Middle frontal gyrus (tissue), 1 donor: ENCODE measurements at regions not wholly inside any gene's neighbourhood (a gene's known extent, or its start where the extent isn't known, plus 50 kb on each side); places are given as distances from the start of the nearest gene placed in this dataset.
A peak's percentile ranks its signal among the peaks of the same experiment; 100 is the strongest.
"Not testable (repeated sequence)": the region's sequence is repeated elsewhere in the genome, so short reads cannot be mapped to it uniquely, and the experiment has no call there.

ENCODE experiments used
- DNase-seq: peaks from one replicate; pipeline ENCODE4 v3.0.0-alpha.2; 2015; ENCODE audit warnings: low spot score; ENCODE audit errors: extremely low spot score

- DNase-seq, result no peak
Observed at GRCh38 chr2:101610750-101611315, 86.7 kb upstream of the MAP4K4 start.

- no peak for DNase-seq
Observed at GRCh38 chr2:101609433-101609832, 88.1 kb upstream of the MAP4K4 start.

DNA sequence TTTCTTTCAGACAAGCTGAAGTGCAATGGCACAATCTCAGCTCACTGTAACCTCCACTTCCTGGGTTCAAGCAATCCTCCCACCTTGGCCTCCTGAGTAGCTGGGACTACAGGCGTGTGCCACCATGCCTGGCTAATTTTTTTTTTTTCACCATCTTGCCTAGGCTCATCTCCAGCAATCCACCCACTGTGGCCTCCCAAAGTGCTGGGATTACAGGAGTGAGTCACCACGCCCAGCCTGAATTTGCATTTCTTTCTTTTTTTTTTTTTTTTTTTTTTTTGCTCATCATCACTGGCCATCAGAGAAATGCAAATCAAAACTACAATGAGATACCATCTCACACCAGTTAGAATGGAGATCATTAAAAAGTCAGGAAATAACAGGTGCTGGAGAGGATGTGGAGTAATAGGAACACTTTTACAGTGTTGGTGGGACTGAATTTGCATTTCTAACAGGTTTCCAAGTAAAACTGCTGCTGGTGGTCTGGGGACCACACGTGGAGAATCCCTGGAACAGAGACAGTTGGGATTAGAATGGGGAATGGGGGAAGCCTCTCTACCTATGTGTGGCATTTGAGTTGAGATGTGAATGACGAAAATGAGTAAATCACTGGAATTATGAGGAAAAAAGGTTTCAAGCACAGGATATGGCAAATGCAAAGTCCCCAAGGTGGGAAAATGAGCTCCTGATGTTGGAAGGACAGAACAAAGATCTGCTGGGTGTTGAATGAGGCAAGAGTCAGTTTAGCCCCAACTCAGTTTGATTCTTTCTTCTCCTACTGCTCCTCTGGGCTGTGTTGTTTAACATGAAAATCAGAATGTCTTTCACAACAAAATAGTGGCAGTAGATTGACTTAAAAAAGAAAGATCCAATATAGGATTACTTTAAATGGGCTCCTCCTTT, 88.8 kb upstream of the MAP4K4 start:
- DNase-seq, result no peak

DNA sequence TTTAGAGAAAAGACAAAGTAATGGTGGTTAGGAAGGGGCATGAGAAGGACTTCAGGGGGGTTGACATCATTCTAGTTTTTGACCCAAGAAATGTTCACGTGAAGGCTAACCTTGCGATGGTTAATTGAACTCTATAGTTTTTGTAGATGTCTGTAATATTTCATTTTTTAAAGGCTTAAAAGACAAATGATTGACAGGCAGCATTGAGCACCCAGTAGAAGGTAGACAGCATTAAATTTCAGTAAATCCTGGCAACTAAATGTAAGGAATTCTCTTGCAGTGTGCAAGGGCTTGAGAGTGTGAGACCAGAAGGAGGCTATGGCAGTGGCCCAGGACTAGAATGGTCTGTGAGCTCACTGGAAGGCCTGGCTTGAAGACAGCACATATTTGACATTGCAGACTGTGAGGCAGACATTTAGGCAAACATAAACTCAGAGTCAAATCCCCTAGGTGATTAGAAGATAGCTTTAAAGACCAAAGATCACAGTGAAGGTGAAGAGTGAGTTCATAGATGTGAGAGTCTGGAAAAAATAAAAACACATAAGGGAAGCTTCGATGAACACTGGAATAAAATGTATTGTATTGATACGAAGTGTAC, 100.1 kb upstream of the MAP4K4 start:
- DNase-seq, result no peak

GRCh38 chr2:101596333-101596732, 101.2 kb upstream of the MAP4K4 start:
- no peak for DNase-seq

GRCh38 chr2:101587251-101587650, 110.3 kb upstream of the MAP4K4 start:
- DNase-seq, result no peak

GRCh38 chr2:101583861-101584260, 108.9 kb upstream of the RFX8 start:
- no peak for DNase-seq

GRCh38 chr2:101581675-101582299, 106.9 kb upstream of the RFX8 start:
- no peak for DNase-seq

DNA sequence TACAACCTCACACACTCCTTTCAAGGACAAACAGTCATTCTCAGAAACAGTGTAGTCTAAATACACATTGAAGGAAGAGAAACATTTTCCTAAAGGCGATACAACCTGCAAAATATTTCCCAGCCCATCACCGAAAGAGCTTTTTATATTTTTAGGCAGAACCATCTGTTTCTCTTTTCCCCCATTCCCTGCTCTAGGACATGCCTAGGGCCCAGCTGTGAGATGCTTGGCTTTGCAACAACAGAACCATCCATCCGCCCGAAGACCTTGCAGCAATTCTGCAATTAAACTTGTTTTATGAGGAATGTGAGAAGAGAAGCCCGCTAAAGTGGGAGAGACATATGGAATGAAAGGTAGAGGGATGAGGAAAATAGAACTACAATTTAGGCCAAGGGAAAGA, 105.6 kb upstream of the RFX8 start:
- peak; percentile 37 for DNase-seq

DNA sequence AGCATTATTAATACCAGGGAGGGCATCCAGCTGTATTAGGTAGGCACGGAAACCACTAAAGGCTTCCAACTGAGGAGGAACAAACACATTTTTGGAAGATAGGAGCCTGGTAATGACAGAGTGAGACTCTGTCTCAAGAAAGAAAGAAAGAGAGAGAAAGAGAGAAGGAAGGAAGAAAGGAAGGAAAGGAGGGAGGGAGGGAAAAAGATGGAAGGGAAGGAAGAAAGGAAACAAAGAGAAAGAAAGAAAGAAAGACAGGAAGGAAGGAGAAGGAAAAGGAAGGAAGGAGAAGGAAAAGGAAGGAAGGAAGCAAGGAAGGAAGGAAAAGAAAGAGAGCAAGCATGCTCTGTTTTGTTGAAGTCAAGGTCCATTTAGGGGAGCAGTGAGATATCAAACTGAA, 103.8 kb upstream of the RFX8 start:
- no peak for DNase-seq

DNA sequence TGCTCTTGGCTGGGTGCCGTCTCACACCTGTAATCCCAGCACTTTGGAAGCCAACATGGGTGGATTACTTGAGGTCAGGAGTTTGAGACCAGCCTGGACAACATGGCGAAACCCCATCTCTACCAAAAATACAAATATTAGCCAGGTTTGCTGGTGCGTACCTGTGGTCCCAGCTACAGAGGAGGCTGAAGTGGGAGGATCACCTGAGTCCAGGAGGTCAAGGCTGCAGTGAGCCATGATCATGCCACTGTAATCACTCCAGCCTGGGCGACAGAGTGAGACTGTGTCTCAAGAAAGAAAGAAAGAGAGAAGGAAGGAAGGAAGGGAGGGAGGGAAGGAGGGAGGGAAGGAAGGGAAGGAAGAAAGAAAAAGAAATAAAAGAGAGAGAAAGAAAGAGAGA, 103.2 kb upstream of the RFX8 start:
- not testable (repeated sequence) for DNase-seq

DNA sequence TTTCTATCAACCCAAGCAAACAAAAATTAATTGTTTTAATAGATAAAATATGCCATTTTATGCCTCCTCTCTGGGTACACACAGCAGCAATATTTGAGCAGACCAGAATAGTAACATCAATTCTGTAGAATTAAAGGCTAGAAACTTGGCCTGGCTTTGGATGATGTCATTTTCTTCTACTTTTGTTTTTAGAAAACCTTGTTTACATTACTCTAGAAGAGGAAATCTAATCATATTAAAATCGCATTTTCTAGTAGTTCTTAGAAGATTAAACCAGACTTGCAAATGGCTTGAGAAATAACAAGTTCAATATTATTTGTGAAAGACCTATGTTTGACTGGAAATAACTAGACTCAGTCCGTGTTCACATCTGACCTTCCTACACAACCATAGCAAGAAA, 102.3 kb upstream of the RFX8 start:
- DNase-seq, result no peak

DNA sequence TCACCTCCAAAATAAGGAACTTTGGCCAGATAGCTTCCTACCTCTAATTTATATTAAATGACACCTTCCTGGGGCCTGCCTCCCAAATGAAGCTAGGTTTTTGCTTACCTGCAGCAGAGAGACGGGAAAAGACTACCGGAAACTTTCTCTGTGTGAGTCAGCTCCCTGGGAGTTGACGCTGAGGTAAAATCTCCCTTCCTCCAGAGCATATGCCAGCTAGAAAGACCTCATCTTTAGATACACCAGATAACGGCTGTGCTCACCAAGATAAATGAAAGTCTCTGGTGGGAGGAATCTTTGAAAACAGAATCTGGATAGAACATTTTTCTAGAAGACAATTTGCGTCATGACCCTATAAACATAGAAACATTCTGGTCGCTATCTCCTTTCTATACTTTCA, 99.7 kb upstream of the RFX8 start:
- DNase-seq, result no peak

- DNase-seq, result no peak
Observed at GRCh38 chr2:101571951-101572350, 97.0 kb upstream of the RFX8 start.

DNA sequence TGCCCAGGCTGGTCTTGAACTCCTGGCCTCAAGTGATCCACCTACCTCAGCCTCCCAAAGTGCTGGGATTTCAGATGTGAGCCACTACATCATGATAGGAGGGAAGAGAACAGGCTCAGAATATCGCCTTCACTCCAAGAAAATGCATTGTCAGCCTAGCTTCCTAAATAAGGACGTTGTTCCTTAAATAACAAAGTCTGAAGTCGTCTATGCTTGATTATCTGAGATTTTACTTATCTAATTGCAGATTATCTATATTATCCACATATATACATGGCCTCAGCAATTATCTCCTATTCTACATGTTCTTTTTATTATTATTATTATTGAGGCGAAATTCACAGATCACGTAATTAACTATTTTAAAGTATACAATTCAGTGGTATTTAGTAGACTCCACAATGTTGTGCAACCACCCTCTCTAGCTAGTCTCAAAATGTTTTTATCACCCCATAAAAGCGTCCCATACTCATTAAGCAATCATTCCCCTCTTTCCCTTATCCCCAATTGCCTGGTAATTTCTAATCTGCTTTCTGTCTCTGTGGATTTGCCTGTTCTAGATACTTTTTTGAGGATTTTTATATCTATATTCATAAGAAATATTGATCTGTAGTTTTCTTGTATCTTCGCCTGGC, 95.1 kb upstream of the RFX8 start:
- DNase-seq, result no peak

DNA sequence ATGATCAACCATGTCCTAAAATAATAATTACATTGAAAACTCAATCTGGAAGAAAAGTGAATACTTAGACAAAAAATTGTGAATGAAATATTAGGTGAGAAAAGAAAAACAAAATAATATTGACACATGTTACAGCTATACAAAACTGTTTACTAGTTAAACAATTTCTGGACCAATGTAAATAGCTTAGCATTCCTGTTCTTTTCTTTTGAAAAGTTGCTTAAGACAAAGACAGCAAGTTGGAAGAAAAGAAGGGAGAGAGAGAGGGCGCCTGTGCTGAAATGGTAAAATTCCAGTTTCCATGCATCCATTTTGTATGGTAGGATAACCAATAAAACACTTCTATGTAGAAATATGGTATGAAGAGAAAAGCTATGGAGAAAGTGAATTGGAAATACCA, 94.1 kb upstream of the RFX8 start:
- DNase-seq, result no peak

DNA sequence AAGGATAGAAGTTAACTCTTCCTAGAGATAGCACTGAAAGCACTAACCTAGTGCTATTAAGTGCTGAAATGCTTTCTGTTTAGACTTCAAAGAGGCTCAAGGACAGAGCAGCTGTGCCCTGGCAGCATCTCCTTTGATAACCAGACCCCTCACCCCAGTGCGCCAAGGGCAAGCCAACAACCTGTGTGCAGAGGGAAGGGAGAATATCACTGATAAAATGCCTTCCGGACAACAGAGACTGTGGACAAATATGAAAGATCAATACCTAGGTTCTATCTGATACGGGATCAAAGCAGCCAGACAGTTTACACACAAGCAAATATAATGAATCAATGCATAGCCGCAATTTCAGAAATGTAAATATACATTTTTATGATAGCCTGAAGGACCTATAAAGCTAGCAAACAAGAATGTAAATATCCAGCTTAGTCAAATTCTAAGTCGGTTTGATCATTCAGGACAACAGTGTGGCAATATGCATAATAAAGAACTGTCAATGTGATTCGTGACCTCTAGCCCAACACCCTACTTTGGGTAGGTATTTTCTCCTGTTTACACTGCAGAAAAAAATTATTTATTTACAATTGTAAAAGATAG, 91.8 kb upstream of the RFX8 start:
- no peak for DNase-seq

- no peak for DNase-seq
Observed at GRCh38 chr2:101563849-101564248, 88.9 kb upstream of the RFX8 start.

DNA sequence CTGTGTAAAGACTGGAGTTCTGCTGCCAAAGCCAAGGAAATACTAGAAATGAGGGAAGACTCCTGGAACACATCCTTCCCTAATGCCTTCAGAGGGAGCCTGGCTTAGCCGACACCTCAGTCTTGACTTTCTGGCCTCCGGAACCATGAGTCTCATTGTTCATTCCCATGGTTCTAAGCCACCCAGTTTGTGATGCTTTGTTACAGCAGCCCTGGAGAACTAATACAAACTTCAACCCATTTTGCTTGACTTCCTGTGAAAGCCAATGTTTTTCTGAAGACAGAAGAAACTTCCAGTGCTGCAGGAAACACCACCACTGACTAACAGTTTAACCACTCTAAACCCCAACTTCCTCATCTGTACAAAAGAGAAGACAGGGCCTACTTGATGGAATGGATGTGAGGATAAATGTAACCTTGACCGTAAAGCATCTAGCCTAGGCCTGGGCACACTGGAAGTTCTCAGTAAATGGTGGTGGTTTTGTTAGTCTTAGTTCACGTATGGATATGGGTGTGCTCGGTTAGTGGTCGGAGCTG, 85.9 kb upstream of the RFX8 start:
- no peak for DNase-seq

DNA sequence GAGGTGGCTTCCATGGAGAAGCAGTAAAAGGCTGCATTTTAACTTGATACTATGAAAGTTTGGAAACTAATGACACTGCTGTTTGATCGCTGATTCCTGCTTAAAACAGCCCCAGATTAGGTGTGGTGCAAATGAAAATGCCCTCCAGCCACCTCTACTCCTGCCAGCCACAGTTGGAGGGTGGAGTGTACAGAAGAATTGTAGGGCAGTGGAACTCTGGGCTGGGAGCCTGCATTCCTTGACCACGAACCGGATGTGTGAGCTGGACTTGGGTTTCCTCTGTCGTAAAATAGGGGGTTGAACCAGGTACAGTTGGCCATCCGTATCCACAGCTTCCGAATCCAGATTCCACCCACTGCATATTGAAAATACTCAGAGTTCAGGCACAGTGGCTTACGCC, 84.6 kb upstream of the RFX8 start:
- DNase-seq, result no peak
